GM21515 (cell line): ENCODE measurements at regions not wholly inside any gene's neighbourhood (a gene's known extent, or its start where the extent isn't known, plus 50 kb on each side); places are given as distances from the start of the nearest gene placed in this dataset.
"Not testable (repeated sequence)": the region's sequence is repeated elsewhere in the genome, so short reads cannot be mapped to it uniquely, and the experiment has no call there.

Experiments
- ATAC-seq: cut with Tn5 transposase; IDR thresholded peaks from one replicate; pipeline ENCODE4 v1.9.1; 2021; ENCODE audit not compliant: unreplicated experiment

- ATAC-seq, result no peak
These were observed 77.4 kb upstream of the MEGF10 start for GRCh38 chr5:127213231-127213630.

GRCh38 chr5:127216143-127216542, 74.5 kb upstream of the MEGF10 start:
- no peak for ATAC-seq

- no peak for ATAC-seq
These were observed 73.5 kb upstream of the MEGF10 start for GRCh38 chr5:127216898-127217675.

GRCh38 chr5:127221936-127222335, 68.7 kb upstream of the MEGF10 start:
- not testable (repeated sequence) for ATAC-seq

- peak; percentile 80 for ATAC-seq
These were observed 67.9 kb upstream of the MEGF10 start for GRCh38 chr5:127222571-127223156.

GRCh38 chr5:127223256-127223974, 67.2 kb upstream of the MEGF10 start:
- ATAC-seq, result no peak

GRCh38 chr5:127227881-127228280, 62.7 kb upstream of the MEGF10 start:
- no peak for ATAC-seq

GRCh38 chr5:127228540-127229184, 61.9 kb upstream of the MEGF10 start:
- ATAC-seq, result no peak

GRCh38 chr5:127229185-127229889, 61.3 kb upstream of the MEGF10 start:
- peak; percentile 82 for ATAC-seq

- no peak for ATAC-seq
These were observed 59.5 kb upstream of the MEGF10 start for GRCh38 chr5:127231118-127231517.

GRCh38 chr5:127233590-127233989, 57.0 kb upstream of the MEGF10 start:
- no peak for ATAC-seq

GRCh38 chr5:127235136-127235535, 55.5 kb upstream of the MEGF10 start:
- ATAC-seq, result no peak

GRCh38 chr5:127236254-127236653, 54.3 kb upstream of the MEGF10 start:
- ATAC-seq, result no peak
